NCI-H748 (cell line): ENCODE measurements at regions not wholly inside any gene's neighbourhood (a gene's known extent, or its start where the extent isn't known, plus 50 kb on each side); places are given as distances from the start of the nearest gene placed in this dataset.
"Not testable (repeated sequence)": the region's sequence is repeated elsewhere in the genome, so short reads cannot be mapped to it uniquely, and the experiment has no call there.

Source experiments
- DNase-seq: peaks from one replicate; lab custom pipeline; 2025; ENCODE audit not compliant: unreplicated experiment; lab: John Stamatoyannopoulos, UW

DNA sequence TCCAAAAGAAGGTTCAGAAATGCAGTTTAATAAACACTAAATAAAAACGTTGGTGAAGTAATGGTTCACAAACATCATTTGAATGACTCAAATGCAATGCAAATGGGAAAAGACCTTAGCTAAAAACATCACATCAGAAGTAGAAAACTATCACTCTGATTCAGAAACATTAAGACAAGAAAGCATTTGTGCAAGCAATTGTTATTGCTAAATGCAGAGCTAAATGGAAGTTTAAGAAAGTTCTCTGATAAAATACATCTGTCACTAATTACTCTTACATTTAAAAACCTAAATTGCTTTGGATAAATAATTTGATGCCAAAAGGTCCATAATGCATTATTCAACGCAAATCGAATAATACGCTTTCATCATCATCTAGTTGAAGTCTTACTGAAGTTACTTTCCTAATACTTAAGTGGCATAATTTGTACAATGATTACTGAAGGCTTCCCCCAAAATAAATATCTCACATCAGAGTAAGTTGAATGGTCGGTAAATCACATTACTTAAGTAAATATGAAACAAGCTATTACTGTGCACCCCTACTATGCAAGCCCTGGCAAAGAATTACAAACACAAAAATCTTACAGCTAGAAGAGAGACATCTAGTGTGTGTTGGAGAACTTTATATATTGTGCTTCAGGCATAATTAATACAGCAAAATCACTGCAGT, 105.7 kb upstream of the KCTD1 start:
- DNase-seq = peak; percentile 28

DNA sequence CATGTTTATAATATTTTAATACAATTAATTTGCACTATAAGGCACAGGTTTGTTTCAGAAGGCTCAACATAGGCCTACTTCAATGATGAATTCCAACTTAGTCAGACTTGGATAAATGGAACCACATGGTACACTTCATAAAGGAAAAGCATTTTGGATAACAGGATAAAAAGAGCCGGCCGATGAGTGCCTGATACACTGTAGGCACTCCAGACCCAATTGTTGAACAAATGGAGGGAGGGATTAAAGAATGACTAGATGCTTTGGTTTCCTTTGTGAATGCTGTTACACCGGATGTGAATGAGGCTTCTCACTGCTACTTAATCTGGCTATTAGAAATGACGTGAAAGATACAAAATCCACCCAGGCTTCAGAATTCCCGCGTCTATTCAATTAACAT, 104.1 kb upstream of the KCTD1 start:
- DNase-seq = no peak

DNA sequence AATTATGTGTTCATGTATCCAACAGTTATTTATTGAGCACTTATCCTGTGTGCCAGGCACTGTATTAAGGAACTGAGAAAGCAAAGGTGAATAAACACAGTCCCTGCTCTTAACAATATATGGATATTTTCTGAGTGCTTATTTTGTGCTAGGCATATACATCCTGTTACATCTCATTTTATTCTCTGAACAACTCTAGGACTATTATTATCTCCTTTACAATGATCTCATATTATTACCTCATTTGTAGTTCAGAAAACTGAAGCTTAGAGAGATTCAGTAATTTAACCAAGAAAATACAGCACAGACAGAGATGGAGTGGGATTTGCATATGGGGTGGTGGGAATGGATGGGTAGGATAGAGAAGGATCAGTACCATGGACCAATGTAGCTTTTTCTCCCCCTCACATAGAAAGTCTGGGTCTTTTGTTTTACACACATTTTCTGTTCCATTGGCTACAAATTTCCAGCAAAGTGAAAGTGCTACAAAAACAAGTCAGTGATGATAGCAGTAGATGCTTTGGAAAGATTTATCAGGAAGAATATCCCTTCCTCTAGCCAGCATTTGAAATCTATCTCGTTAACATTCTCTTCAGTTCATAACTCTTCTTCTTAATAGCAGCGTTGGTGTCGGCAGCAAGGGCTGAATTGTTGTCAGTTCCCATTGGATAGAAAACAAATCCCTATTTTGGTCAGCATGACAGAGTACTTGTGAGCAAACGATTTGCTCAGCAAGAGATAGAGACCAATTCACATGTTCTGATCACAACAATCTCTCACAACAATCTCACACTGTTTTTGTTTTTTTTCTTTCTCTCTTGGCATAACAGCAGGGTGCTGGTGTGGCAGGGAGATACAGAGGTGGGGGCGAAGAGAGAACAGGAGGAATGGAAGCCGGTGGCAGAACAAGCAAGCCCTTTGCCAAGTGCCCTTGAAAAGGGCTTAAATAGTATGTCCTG, 102.2 kb upstream of the KCTD1 start:
- no peak for DNase-seq

DNA sequence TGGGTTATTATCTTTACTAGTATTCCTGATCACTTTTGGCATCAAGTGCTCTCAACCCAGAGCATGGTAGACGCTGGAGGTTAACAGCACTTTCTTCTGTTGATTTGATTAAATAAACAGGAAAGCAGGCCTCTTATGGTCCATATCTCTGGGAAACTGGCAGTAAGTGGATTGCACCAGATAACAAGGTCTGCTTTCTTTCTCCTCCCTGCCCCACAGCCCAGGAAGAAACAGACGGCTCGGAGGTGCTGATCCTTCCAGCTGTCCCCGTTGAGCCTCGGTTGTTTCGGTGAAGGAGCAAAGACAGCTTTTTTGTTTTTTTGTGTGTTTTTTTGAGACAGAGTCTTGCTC, 100.8 kb upstream of the KCTD1 start:
- DNase-seq = no peak

DNA sequence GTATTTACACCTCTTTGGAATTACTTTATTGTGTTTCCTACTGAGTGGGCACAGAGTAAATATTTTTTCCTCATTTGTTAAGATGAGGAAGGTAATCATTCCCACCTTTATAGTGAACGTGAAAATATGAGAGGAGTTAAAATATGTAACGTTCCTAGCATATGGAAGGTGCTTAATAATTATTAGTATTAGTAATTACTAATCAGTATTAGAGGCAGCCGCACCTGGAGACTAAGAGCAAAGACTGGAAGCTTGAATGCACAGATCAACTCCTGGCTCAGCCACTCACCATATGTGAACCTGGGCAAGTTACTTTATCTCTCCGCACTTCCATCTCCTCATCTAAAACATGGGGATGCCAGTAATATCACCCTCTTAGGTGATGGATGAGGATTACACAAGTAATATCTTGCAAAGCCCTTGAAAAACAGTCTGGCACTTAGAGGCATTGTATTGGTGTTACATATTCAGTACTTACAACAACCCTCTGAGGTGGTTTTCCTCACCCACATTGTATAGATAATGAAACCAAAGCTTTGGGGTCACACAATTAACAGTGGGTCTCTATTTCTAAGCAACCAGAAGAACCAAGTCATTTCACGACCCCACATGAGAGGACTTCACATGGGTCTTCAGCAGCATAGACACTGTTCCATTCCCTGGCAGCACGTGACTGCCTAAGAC, 100.3 kb upstream of the KCTD1 start:
- no peak for DNase-seq

DNA sequence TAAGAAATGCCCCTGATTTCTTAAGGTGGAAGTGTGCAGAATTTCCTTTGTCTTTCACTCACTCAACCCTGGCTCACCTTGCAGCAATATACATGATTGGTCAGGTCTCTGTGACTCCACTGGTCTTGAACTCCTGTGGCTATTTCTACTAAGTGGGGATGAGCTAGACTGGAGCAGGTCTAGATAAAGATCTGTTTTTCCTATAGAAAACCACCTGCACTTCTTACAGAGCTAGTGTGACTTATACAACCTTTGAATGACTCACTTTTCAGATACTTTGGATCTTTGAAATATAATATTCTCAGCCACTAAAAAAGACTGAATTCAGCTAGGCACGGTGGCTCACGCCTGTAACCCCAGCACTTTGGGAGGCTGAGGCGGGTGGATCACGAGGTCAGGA, 98.5 kb upstream of the KCTD1 start:
- DNase-seq = no peak

DNA sequence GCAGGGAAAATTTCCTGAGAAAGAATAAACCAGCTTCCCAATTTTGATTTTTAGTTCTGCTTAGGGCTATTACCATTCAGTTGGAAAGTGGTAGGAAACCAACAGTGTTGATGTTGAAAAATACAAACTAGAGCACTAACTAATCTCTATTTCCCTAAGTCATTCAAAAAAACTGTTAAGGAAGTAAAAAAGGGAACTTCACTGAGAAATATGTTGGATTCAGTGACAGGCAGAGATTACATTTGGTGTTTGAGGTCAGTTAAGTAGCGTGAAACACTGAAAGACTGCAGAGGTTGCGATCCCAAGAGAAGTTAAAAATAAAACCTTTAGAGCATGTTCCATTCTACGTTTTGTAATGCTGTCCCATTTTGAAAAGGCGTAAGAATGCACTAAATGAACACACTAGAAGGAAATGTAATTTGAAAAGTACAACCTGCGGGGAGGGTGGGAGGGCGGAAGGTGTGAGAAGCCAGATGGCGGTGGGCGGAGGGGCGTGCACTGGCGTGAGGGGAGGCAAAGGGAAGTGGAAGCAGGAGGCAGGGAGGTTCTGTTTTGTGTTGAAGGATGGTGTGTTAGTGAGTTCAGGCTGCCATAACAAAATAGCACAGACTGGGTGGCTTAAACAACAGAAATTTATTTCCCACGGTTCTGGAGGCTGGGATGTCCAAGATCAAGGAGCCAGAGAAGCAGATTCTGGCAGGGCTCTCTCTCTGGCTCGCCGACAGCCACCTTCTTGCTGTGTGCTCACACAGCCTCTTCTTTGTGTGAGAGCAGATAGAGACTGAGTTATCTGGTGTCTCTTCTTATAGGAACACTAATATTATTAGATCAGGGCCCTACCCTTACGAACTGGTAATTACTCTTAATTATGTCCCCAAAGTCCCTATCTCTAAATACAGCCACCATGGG, 94.3 kb upstream of the KCTD1 start:
- no peak for DNase-seq

DNA sequence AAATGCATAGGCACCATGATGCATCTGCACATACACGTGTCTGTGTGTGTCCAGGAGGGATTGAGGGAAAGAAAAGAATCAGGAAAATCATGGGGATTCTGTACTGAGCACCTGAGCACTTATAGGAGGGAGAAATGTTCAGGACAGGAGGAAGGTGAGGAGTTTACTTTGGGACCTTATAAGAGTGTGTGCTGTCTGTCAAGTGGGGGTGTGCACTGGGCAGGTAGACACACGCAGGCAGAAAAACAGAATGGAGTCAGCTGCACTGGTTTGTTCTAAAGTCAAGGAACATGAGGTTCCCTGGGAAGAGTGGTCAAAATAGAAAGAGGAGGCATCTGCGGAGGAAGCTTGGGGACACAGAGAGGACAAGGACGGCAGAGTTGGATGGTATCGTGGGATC, 92.2 kb upstream of the KCTD1 start:
- no peak for DNase-seq

DNA sequence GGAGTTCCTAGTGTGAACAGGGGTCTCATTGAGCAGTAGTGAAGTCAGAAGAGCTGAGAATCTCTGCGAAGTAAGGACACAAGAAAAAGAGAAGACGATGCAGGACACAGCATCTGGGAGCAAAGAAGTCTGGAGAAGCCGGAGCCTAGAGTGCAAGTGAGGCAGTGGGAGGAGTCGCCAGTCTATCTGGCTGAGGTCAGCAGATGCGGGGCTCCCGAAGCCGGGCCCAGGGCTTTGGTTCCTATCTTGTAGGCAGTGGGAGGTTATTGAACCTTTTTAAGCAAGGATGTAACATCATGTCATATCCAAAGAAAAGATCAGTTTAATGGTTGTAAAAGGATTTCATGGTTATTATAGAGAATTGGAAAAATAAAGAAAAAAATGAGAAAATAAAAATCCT, 90.8 kb upstream of the KCTD1 start:
- no peak for DNase-seq

DNA sequence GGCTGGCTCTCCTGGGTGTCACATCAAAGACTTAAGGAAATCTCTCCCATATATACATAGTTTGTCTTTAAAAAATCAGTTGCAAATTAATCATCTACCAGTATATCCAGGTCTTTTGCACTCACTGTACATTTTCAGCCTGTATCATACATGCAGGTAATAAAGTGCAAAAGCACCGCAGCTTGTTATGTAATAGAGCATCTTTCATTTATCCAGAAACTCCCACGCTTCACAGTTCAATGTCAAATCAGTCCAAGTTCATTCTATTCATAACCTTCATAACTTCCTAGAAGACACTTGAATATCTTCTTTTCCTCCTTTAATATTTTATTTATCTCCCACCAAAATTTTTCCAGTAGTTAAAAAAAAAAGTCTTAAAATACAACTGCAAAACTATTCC, 89.6 kb upstream of the KCTD1 start:
- no peak for DNase-seq

DNA sequence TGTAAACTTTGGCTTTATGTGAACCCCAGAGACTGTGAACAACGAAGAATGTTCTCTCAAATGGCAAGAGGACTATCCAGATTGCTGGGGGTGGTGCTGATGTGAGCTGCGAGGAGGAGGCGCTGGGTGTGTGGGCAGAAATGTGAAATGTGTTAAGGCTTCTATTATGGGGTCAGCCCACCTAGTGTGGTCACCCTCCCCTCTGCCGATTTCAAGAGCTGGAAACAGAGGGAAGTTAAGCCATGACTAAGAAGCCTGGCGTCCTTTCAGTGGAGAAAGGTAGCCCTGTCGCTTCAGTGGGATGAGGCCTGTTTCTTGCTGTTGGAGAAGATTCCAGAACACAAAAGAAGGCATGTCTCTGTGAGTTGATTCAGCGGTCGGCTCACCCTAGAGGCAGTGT, 89.0 kb upstream of the KCTD1 start:
- DNase-seq = no peak

DNA sequence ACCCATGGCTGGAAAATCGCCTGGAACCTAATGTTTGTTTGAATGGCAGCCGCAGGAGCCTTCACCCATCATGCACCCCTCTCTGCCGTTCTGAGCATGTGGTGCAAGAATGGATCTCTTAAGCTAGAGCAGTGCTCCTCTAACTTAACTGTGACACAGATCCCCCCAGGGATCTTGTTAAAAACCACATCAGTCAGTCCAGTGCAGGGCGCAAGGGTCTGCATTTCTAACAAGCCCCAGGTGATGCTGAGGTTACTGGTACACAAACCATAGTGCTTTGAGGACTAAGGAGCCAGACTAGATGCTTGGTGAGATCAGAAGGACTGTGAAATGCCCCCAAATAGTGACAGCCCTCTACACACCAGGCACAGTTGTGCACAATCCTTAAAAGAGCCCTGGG, 87.1 kb upstream of the KCTD1 start:
- no peak for DNase-seq

DNA sequence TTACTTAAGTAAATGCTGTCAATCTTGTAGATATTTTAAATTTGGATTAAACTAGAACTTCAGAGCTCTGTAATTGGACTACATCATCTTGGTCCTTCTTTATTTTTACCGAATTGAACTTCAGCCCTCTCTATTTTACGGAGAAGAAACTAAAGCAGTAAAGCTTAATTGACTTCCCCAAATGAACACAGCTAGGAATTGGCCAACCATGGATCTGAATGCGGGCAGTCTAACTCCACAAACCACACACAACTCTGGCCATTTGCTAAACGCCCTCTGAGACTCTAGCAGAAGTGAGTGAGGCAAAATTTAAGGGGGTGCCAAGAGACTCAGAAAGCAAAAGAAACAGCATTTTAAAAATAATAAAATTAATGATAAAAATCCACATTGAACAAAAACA, 86.3 kb upstream of the KCTD1 start:
- DNase-seq = no peak

DNA sequence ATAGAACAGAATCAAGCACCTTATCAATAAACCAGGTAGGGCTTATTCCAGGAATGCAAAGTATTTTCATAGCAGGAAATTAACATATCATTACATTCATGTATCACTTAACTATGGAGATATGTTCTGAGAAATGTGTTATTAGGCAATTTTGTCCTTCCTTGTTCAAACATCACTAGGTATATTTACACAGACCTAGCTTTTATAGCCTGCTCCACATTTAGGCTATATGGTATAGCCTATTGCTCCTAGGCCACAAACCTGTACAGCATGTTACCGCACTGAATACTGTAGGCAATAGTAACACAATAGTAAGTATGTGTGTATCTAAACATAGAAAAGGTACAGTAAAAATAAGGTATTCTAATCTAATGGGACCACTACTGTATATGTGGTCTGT, 82.8 kb upstream of the KCTD1 start:
- DNase-seq = no peak

DNA sequence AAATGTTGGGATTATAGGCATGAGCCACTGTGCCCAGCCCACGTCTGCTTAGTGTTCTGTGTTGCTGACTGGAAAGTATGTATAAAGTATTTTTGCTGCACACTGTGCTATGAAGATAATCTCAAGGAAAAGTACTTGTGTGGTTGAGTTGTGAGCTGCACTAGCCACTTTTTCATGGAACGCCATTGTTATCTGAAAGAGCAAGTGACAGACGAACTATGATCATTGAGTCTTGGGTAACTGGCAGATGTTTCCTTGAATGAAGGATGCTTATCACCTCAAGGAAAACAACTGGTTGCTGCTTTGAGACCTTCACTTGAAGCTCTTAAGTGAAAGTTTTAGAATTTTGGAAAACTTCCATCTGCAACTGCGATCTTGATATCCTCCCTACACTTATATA, 82.2 kb upstream of the KCTD1 start:
- DNase-seq = no peak

DNA sequence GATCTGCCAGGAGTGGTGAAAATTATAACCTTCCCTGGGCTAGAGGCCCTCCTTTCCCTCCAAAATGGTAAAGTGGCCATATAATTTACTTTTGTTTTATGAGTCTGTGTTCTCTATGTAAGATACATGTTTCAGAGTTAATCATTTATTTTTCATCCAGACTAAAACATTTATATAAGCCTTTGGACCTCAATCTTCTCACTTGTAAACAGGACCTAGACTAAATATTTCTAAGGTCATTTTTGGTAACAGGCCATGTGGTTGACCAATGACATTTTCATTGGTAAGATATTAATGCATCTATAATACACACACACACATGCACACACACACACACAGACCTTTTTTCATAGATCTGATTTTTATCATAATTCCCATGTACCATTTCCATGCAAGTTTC, 79.7 kb upstream of the KCTD1 start:
- DNase-seq = no peak

DNA sequence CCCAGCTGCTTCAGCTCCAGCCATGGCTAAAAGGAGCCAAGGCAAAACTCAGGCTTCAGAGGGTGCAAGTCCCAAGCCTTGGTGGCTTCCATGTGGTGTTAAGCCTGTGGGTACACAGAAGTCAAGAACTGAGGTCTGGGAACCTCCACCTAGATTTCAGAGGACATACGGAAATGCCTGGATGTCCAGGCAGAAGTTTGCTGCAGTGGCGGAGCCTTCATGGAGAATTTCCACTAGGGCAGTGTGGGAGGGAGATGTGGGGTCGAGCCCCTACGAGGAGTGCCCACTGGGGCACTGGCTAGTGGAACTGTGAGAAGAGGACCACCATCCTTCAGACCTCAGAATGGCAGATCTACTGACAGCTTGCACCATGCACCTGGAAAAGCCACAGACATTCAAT, 76.1 kb upstream of the KCTD1 start:
- no peak for DNase-seq

DNA sequence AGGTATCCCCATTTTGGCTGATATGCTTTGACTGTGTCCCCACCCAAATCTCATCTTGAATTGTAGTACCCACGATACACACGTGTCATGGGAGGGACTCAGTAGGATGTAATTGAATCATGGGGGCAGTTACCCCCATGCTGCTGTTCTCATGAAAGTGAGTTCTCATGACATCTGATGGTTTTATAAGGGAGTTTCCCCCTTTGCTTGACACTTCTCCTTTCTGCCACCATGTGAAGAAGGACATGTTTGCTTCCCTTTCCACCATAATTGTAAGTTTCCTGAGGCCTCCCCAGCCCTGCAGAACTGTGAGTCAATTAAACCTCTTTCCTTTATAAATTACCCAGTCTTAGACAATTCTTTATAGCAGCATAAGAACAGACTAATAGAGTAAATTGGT, 75.0 kb upstream of the KCTD1 start:
- not testable (repeated sequence) for DNase-seq

DNA sequence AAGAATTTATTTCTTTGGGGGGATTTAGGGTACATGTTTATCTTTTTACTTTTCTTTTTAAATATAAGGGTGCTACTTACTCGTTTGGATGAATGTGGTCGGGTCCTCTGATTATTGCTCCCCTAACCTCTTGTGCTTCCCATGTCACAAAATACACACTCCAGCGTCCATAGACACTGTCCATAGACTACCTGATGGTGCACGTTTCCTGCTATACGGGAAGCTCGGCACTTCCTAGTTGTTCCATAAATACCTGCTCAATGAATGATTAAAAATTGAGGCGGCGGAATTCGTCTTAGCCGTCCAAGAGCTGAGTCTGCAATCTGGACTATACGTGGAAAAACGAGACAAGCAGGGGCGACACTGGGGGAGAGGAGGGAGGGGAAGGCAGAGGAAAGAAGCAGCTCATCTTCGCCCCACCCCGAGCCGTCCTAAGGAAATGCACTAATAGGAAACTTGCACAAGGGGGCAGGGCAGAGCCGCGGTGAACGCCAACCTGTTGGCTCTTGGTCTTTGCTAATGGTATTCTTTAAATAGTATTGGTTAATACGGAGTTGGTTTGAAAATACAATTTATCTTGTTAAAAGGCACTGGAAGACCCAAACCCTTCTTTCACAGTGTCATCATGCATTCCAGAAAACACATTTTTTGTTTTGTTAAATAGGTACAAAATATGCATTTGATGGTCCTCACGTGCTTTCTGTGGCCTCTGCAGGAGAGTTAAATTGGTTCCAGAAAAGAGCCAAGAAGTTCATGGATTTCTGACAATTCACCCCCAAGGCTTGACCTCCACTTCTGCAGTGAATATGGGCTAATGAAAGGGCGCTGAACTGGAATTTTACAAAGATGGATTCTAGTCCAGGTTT, 73.0 kb upstream of the KCTD1 start:
- DNase-seq = no peak

DNA sequence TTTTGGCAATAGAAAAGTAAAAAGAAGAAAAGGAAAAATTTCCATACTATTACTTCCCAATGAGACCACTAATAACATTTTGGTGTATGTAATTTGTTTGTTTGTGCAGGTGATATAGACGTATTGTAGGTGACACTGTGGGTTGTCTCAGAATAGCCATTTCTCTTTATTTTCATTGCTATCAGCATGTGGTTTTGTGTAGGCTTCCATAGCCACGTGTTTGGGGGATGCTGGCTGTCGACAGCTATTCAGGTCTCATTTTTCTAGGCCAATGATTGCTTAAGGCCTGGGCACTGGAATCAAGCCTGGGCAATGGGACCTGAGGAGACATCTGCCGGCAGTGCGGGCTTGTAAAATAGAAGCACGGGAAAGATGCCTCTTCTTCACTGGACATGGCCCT, 71.0 kb upstream of the KCTD1 start:
- no peak for DNase-seq
